ENCODE measurements at regions not wholly inside any gene's neighbourhood (a gene's known extent, or its start where the extent isn't known, plus 50 kb on each side); places are given as distances from the start of the nearest gene placed in this dataset.

DNA sequence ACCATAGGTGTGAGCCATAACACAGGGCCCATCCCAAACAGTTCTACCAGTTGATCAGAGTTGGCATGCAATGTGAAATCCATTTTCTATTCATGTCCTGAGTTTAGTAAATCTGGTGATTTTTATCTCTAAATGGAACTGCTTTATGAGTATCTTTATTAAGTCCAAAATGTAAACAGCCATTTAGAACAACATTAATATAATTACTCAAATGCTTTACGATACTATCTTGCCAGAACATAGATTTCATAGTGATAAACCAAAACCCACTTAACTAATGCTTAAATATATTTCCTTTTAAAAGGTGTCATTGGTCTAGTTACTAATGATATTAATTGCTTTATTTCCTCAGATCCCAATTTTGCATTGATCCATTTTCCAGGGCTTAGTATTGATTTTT lies 80.7 kb downstream of the PLCE1 start:
- TF ChIP-seq, protein P1, sequence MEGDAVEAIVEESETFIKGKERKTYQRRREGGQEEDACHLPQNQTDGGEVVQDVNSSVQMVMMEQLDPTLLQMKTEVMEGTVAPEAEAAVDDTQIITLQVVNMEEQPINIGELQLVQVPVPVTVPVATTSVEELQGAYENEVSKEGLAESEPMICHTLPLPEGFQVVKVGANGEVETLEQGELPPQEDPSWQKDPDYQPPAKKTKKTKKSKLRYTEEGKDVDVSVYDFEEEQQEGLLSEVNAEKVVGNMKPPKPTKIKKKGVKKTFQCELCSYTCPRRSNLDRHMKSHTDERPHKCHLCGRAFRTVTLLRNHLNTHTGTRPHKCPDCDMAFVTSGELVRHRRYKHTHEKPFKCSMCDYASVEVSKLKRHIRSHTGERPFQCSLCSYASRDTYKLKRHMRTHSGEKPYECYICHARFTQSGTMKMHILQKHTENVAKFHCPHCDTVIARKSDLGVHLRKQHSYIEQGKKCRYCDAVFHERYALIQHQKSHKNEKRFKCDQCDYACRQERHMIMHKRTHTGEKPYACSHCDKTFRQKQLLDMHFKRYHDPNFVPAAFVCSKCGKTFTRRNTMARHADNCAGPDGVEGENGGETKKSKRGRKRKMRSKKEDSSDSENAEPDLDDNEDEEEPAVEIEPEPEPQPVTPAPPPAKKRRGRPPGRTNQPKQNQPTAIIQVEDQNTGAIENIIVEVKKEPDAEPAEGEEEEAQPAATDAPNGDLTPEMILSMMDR (IDR thresholded peaks at IDR 0.05): no peak
- TF ChIP-seq POLR2A (IDR thresholded peaks at IDR 0.05): no peak

All from right lobe of liver (tissue), 4 donors.